Activated CD8-positive, alpha-beta memory T cell treated with anti-CD3 and anti-CD28 coated beads, Interleukin-2, amount 10 ng/mL, durations not matched to agents 7 days and 5 days (primary cell): ENCODE measurements at regions not wholly inside any gene's neighbourhood (a gene's known extent, or its start where the extent isn't known, plus 50 kb on each side); places are given as distances from the start of the nearest gene placed in this dataset.
"Not testable (repeated sequence)": the region's sequence is repeated elsewhere in the genome, so short reads cannot be mapped to it uniquely, and the experiment has no call there.

Experiments
- ATAC-seq: fragments of 150-1000 bp; cut with Tn5 transposase; one replicate; pipeline ENCODE4 v1.10.0; 2021; ENCODE audit warnings: moderate library complexity
- CTCF ChIA-PET: fragments of 350-600 bp; sonication (Branson Sonifier 250); formaldehyde crosslinking; loops from one replicate; lab custom pipeline; 2021; ENCODE audit warnings: antibody characterized with exemption; lab: Charles Lee
- DNase-seq: peaks from one replicate; pipeline ENCODE4 v3.0.0-alpha.2; 2020
- H3K27ac Mint-ChIP-seq: one replicate; pipeline ENCODE4 v1.8.0; 2021; ENCODE audit warnings: mild to moderate bottlenecking, mixed read lengths
- H3K27me3 Mint-ChIP-seq: one replicate; pipeline ENCODE4 v1.8.0; 2021; ENCODE audit warnings: mixed read lengths
- H3K36me3 Mint-ChIP-seq: one replicate; pipeline ENCODE4 v1.8.0; 2021; ENCODE audit warnings: mild to moderate bottlenecking, mixed read lengths
- H3K4me1 Mint-ChIP-seq: one replicate; pipeline ENCODE4 v1.8.0; 2021; ENCODE audit warnings: mixed read lengths
- H3K4me3 Mint-ChIP-seq: one replicate; pipeline ENCODE4 v1.8.0; 2021; ENCODE audit warnings: mild to moderate bottlenecking, moderate library complexity, mixed read lengths
- H3K9me3 Mint-ChIP-seq: one replicate; pipeline ENCODE4 v1.8.0; 2022; ENCODE audit warnings: low read depth, mixed read lengths

DNA sequence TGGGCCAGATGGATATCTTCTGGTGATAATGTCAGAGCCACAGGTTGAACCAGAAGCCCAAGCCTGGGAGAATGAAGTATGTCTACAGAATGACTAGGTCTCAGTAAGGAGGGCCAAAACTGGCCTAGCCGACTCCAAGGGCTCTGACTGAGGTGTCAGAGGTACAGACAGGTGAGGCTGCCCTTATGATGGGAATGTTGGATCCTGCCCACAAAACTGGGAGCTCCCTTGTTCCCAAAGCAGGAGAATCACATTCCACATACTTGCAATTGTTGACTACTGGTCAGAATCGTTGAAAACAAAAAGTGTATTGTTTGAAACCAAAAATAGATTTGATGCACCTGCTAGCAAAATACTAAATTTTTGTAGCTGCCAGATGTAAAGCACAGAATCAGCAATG is 350.2 kb downstream of the BCL2L11 start:
- Mint-ChIP-seq H3K4me1 (peaks cover 16% of the 10 kb centered on the region), H3K36me3 (peaks cover 17% of the 10 kb centered on the region)
- ATAC-seq, H3K9me3 Mint-ChIP-seq, H3K27me3 Mint-ChIP-seq, H3K27ac Mint-ChIP-seq, H3K4me3 Mint-ChIP-seq, CTCF ChIA-PET, DNase-seq: not testable (repeated sequence)

DNA sequence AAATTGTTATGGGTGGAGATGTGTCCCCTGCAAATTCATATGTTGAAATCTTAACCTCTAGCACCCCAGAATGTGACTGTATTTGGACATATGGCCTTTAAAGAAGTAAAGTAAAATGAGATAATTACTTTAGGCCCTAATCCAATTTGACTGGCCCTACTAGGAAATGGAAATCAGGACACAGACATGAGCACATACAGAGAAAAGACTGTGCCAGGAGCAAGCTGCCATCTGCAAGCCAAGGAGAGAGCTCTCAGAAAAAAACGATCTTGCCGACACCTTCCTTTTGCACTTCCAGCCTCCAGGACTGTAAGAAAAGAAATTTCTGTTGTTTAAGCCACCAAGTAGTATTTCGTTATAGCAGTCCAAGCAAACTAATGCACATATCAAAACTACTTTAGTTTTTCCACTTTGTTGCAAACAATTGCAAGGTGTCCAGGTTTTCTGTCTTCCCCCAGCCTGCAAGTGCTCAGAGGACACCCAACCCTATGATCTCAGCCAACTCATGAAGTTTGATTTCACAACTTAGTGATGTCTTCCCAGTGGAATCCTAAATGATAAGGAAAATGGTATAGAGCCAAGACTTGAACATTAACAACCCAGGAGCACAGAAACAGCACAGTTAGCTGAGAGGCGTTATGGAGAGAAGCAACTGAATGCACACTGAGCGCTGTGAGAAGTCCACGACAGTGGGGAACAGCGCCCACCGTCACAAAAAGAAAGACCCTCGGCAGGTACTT is 351.2 kb downstream of the BCL2L11 start:
- DNase-seq, ATAC-seq, H3K27me3 Mint-ChIP-seq, H3K27ac Mint-ChIP-seq, H3K9me3 Mint-ChIP-seq, CTCF ChIA-PET, H3K4me3 Mint-ChIP-seq: not testable (repeated sequence)
- H3K36me3 Mint-ChIP-seq = peaks cover 17% of the 10 kb centered on the region
- peaks cover 12% of the 10 kb centered on the region for H3K4me1 Mint-ChIP-seq

GRCh38 chr2:111472844-111473403 is 352.2 kb downstream of the BCL2L11 start:
- peaks cover 15% of the 10 kb centered on the region for H3K36me3 Mint-ChIP-seq
- peaks cover 10% of the 10 kb centered on the region for H3K4me1 Mint-ChIP-seq
- H3K27me3 Mint-ChIP-seq, ATAC-seq, H3K9me3 Mint-ChIP-seq, H3K27ac Mint-ChIP-seq, CTCF ChIA-PET, H3K4me3 Mint-ChIP-seq, DNase-seq: not testable (repeated sequence)

GRCh38 chr2:111473522-111473921 is 352.8 kb downstream of the BCL2L11 start:
- DNase-seq, CTCF ChIA-PET, H3K27ac Mint-ChIP-seq, H3K27me3 Mint-ChIP-seq, H3K9me3 Mint-ChIP-seq, H3K4me3 Mint-ChIP-seq: not testable (repeated sequence)
- ATAC-seq = peak; percentile 55
- H3K36me3 Mint-ChIP-seq = peaks cover 17% of the 10 kb centered on the region
- H3K4me1 Mint-ChIP-seq = peaks cover 10% of the 10 kb centered on the region

DNA sequence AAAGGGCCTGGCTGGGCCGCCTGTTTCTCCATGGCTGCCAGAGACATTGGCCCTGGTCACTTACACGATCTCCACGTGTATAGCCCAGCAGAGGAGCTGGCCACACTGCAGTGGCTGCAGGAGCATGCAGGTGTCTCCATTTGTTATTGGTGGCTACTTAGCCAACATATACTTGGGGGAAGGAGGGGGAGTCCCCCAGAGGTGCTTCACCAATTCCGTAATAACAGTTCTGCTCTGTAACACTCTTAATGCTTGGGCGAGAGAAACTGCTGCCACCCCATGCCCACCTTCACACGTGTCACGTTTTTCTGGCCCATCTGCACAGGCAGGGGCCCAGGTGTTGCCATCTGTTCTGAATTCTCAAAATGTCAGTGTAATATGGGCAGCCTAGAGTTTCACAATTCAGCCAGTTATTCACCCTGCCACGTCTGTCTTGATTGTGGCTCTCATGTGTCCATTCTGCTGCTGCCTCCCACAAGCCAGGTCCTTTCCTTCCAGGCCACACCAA is 353.5 kb downstream of the BCL2L11 start:
- DNase-seq, CTCF ChIA-PET, H3K4me3 Mint-ChIP-seq, H3K27ac Mint-ChIP-seq, ATAC-seq, H3K27me3 Mint-ChIP-seq, H3K9me3 Mint-ChIP-seq: not testable (repeated sequence)
- H3K36me3 Mint-ChIP-seq = peaks cover 16% of the 10 kb centered on the region
- H3K4me1 Mint-ChIP-seq = peaks cover 16% of the 10 kb centered on the region

DNA sequence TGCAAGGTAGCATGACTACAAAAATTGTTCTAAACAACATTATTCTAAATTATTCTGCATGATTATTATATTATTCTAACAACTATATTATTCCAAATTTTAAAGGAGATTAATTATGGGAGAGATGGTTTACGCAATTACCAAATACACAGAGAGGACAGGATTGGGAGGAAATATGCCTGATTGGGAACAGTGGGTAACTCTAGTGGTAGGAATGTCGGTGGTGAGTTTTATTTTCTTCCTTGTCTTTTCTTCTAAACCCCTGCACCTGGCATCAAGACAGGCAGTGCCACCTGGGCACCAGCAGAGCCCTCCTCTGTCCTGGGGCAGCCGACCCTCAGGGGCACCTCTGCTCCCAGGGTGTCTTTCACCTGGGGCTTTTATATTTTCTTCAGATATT is 357.6 kb downstream of the BCL2L11 start:
- H3K36me3 Mint-ChIP-seq, DNase-seq, H3K9me3 Mint-ChIP-seq, H3K4me3 Mint-ChIP-seq, CTCF ChIA-PET, H3K27ac Mint-ChIP-seq, ATAC-seq, H3K27me3 Mint-ChIP-seq: not testable (repeated sequence)
- peaks cover 34% of the 10 kb centered on the region for H3K4me1 Mint-ChIP-seq

DNA sequence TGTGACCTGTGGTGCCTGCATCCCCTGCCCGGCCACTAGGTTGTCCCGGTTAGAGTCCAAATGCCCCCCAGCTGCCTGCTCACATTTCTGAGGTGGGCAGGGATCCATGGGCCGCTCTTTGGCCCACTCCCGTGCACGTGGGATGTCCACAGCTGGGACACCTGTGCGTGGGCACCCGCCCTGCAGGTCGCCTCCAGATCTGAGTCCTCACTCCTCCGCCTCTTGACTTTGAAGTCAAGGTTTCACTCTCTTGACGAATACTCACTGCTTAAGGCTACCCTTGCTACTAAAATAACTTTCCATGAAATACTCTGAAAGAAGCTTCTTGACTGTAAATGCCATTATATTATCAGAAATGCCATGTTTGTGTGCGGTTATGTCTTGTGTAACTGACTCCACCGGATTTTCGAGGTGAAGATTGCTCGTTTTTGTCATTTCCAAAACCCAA is 358.2 kb downstream of the BCL2L11 start:
- H3K9me3 Mint-ChIP-seq, DNase-seq, H3K27me3 Mint-ChIP-seq, CTCF ChIA-PET, H3K36me3 Mint-ChIP-seq: not testable (repeated sequence)
- ATAC-seq = peak; percentile 62
- H3K4me3 Mint-ChIP-seq = peak overlapping the region; percentile 25
- H3K4me1 Mint-ChIP-seq = peaks cover 35% of the 10 kb centered on the region
- H3K27ac Mint-ChIP-seq = peak overlapping the region; percentile 60

GRCh38 chr2:111480016-111480625 is 359.4 kb downstream of the BCL2L11 start:
- not testable (repeated sequence) for H3K36me3 Mint-ChIP-seq, H3K27me3 Mint-ChIP-seq, DNase-seq, H3K9me3 Mint-ChIP-seq
- H3K27ac Mint-ChIP-seq = peak overlapping the region; percentile 69
- ATAC-seq = peak; percentile 31
- peak overlapping the region; percentile 22 for H3K4me3 Mint-ChIP-seq
- H3K4me1 Mint-ChIP-seq = peaks cover 38% of the 10 kb centered on the region
- CTCF ChIA-PET = interaction anchor here (1.7 kb wide), 1 partner anchor 221 kb away, joined by 3 read pairs; no protein-coding TSS in a partner anchor

GRCh38 chr2:111480633-111481032 is 359.9 kb downstream of the BCL2L11 start:
- peak overlapping the region; percentile 69 for H3K27ac Mint-ChIP-seq
- not testable (repeated sequence) for DNase-seq, H3K4me3 Mint-ChIP-seq, H3K9me3 Mint-ChIP-seq, H3K36me3 Mint-ChIP-seq, H3K27me3 Mint-ChIP-seq
- CTCF ChIA-PET = interaction anchor here (1.7 kb wide), 1 partner anchor 220 kb away, joined by 3 read pairs; no protein-coding TSS in a partner anchor
- peaks cover 41% of the 10 kb centered on the region for H3K4me1 Mint-ChIP-seq
- peak; percentile 8 for ATAC-seq

DNA sequence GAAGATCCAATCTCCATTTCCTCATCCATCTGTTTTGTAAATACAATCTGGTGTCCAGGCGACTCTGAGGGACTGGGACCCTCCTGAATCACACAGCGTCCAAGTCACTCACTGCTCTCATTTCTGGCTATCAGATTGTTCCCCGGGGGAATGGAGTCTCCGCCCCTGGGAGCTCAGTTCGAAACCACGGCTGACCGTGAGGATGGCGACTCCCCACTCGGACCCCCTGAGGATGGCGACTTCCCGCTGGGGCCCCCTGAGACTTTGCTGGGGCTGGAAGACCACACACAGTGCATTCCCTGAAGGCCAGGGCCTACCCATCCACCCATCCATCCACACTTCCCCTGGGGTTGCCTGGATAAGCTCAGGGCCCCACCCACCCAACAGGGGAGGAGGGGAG is 360.5 kb downstream of the BCL2L11 start:
- not testable (repeated sequence) for ATAC-seq, H3K27ac Mint-ChIP-seq, H3K9me3 Mint-ChIP-seq, H3K4me3 Mint-ChIP-seq, H3K36me3 Mint-ChIP-seq, DNase-seq, H3K27me3 Mint-ChIP-seq
- CTCF ChIA-PET = interaction anchor here (1.7 kb wide), 1 partner anchor 220 kb away, joined by 3 read pairs; no protein-coding TSS in a partner anchor
- peaks cover 47% of the 10 kb centered on the region for H3K4me1 Mint-ChIP-seq

DNA sequence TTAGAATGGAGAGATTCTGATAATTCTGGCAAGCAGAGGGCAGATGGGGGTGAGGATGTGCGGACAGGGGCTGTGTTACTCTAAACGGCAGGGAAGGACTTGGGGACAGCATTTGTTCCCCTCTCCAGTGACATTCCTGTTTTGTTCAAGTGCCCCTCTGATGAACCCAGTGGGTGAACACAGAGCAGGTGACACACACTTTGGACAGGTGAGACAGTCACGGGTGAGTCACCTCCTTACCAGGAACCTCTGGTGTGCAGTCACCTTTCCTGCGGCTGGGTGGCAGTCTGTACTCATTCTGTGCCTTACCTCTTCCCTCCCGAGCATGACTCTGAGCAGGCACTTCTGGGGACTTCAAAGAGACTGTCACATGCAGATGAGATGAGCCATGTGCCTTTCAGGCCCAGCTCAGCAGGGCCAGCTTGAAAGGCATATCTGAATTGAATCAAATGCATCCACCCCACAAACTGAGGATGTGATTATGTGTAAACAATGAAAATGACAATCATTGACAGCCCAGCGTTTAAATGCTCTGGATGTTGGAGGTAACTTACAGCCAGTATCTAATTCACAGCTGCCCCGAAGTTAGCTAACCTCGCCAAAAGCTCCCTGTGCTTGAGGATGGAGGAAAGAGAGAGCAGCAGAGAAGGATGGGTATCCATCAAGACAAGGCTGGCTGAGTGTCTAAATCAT is 362.4 kb downstream of the BCL2L11 start:
- not testable (repeated sequence) for H3K36me3 Mint-ChIP-seq, H3K9me3 Mint-ChIP-seq, H3K4me3 Mint-ChIP-seq, H3K27me3 Mint-ChIP-seq, DNase-seq
- Mint-ChIP-seq H3K4me1 (peaks cover 50% of the 10 kb centered on the region), H3K27ac (peak overlapping the region; percentile 80)
- CTCF ChIA-PET = interaction anchor here (1.5 kb wide), 1 partner anchor 218 kb away, joined by 3 read pairs; no protein-coding TSS in a partner anchor
- peak; percentile 87 for ATAC-seq

- not testable (repeated sequence) for H3K27me3 Mint-ChIP-seq, H3K36me3 Mint-ChIP-seq, H3K27ac Mint-ChIP-seq, H3K4me3 Mint-ChIP-seq, H3K9me3 Mint-ChIP-seq, ATAC-seq, DNase-seq
- CTCF ChIA-PET = interaction anchor here (0.6 to 1.5 kb wide), 2 partner anchors 174 to 217 kb away, joined by 3 read pairs; no protein-coding TSS in a partner anchor
- peaks cover 48% of the 10 kb centered on the region for H3K4me1 Mint-ChIP-seq
Observed at GRCh38 chr2:111484097-111484496, 363.4 kb downstream of the BCL2L11 start.

- H3K36me3 Mint-ChIP-seq, DNase-seq, H3K9me3 Mint-ChIP-seq, CTCF ChIA-PET, ATAC-seq, H3K27me3 Mint-ChIP-seq: not testable (repeated sequence)
- Mint-ChIP-seq H3K4me1 (peaks cover 39% of the 10 kb centered on the region), H3K4me3 (peak overlapping the region; percentile 38), H3K27ac (peak overlapping the region; percentile 88)
Observed at GRCh38 chr2:111485895-111486294, 365.2 kb downstream of the BCL2L11 start.
